ENCODE measurements at regions not wholly inside any gene's neighbourhood (a gene's known extent, or its start where the extent isn't known, plus 50 kb on each side); places are given as distances from the start of the nearest gene placed in this dataset.
A peak's percentile ranks its signal among the peaks of the same experiment; 100 is the strongest.
"Not testable (repeated sequence)": the region's sequence is repeated elsewhere in the genome, so short reads cannot be mapped to it uniquely, and the experiment has no call there.

DNA sequence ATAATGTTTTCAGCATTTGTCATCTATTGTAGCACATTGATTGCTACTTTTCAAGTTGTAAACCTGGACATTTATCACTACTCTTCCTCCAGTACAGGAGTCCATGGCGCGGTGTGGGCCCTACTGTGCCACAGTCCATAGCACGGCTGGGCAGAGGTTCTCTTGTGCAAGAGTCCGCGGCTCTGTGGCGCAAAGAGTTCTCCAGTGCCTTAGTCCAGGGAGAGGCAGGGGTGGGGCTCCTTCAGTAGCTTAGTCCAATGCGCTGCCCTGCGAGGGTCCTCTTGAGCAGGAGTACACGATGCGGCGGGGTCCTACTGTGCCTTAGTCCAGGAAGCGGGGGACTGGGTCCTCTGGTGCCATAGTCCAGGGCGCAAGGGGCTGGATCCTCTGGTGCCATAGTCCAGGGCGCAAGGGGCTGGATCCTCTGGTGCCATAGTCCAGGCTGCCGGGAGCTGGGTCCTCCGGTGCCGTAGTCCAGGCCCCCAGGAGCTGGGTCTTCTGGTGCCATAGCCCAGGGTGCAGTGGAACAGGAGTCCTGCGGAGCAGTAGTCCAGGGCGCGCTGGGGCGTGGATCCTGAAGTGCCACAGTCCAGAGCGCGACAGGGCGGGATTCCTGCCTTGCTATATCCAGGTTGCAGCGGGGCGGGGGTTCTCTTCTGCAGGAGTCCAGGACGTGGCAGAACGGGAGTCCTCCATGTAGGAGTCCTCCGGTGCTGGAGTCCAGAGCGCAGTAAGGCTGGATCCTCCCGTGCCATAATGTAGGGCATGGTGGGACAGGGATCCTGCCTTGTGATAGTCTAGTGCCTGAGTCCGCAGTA lies 129.3 kb downstream of the CCDC74A start:
- TF ChIP-seq JUND (IDR thresholded peaks at IDR 0.05; ENCODE audit: low read depth): no peak
- no peak for DNase-seq (ENCODE audit: low read depth in 1 of 2, low spot score in 1 of 2)
- in situ Hi-C loops (cut with HindIII; ENCODE audit: low pct_unique_long_range_greater_than_20kb, low sequenced_read_pairs): no loop called here

- no peak for DNase-seq (ENCODE audit: low read depth in 1 of 2, low spot score in 1 of 2)
- no peak for TF ChIP-seq JUND (IDR thresholded peaks at IDR 0.05; ENCODE audit: low read depth)
- in situ Hi-C loops (cut with HindIII; ENCODE audit: low pct_unique_long_range_greater_than_20kb, low sequenced_read_pairs): no loop called here
These were observed 130.4 kb downstream of the CCDC74A start for GRCh38 chr2:131657895-131658768.

- no peak for DNase-seq (ENCODE audit: low read depth in 1 of 2, low spot score in 1 of 2)
- in situ Hi-C loops (cut with HindIII; ENCODE audit: low pct_unique_long_range_greater_than_20kb, low sequenced_read_pairs): no loop called here
- no peak for TF ChIP-seq JUND (IDR thresholded peaks at IDR 0.05; ENCODE audit: low read depth)
These were observed 131.1 kb downstream of the CCDC74A start for GRCh38 chr2:131658769-131659131.

GRCh38 chr2:131659168-131659572 lies 131.5 kb downstream of the CCDC74A start:
- in situ Hi-C loops (cut with HindIII; ENCODE audit: low pct_unique_long_range_greater_than_20kb, low sequenced_read_pairs): no loop called here
- TF ChIP-seq JUND (IDR thresholded peaks at IDR 0.05; ENCODE audit: low read depth): no peak
- no peak for DNase-seq (ENCODE audit: low read depth in 1 of 2, low spot score in 1 of 2)

- DNase-seq (ENCODE audit: low read depth in 1 of 2, low spot score in 1 of 2); in situ Hi-C loops (cut with HindIII; ENCODE audit: low pct_unique_long_range_greater_than_20kb, low sequenced_read_pairs): not testable (repeated sequence)
These were observed 133.6 kb downstream of the CCDC74A start for GRCh38 chr2:131661101-131661782.

- DNase-seq (ENCODE audit: low read depth in 1 of 2, low spot score in 1 of 2); in situ Hi-C loops (cut with HindIII; ENCODE audit: low pct_unique_long_range_greater_than_20kb, low sequenced_read_pairs): not testable (repeated sequence)
These were observed 134.3 kb downstream of the CCDC74A start for GRCh38 chr2:131661884-131662535.

- in situ Hi-C loops (cut with HindIII; ENCODE audit: low pct_unique_long_range_greater_than_20kb, low sequenced_read_pairs); DNase-seq (ENCODE audit: low read depth in 1 of 2, low spot score in 1 of 2): not testable (repeated sequence)
These were observed 135.8 kb downstream of the CCDC74A start for GRCh38 chr2:131663501-131663900.

GRCh38 chr2:131665716-131666115 lies 138.0 kb downstream of the CCDC74A start:
- in situ Hi-C loops (cut with HindIII; ENCODE audit: low pct_unique_long_range_greater_than_20kb, low sequenced_read_pairs); DNase-seq (ENCODE audit: low read depth in 1 of 2, low spot score in 1 of 2): not testable (repeated sequence)

GRCh38 chr2:131668794-131669540 lies 141.3 kb downstream of the CCDC74A start:
- DNase-seq (ENCODE audit: low read depth in 1 of 2, low spot score in 1 of 2); in situ Hi-C loops (cut with HindIII; ENCODE audit: low pct_unique_long_range_greater_than_20kb, low sequenced_read_pairs): not testable (repeated sequence)

DNA sequence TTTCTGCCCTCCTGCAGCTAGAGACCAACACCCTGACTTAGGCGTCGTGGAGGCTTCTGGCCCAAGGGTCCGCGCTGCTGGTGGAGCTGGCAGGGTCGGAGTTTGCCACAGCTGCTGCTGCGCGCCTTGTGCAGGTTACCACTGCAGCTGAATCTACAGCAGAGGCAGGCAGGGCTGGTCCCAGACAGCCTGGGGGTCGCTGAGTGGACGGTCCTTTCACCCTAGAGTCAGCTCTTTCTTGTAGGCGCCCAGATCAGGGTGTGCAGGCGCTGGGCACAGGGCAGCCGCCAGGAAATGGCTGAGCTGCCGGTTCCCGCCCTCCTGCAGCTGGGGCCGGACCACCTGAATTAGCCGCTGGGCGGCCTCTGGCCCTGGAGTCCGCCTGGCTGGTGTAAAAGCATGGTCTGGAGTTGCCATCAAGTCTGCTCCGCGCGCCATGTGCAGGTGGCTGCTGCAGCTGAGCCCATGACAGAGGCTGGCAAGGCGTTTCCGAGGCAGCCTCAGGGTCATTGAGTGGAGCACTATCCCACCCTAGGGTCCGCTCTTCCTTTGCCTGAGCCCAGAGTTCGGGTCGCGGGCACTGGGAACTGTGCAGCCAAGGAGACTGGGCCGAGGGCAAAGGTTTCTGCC lies 144.3 kb downstream of the CCDC74A start:
- in situ Hi-C loops (cut with HindIII; ENCODE audit: low pct_unique_long_range_greater_than_20kb, low sequenced_read_pairs); DNase-seq (ENCODE audit: low read depth in 1 of 2, low spot score in 1 of 2): not testable (repeated sequence)

DNA sequence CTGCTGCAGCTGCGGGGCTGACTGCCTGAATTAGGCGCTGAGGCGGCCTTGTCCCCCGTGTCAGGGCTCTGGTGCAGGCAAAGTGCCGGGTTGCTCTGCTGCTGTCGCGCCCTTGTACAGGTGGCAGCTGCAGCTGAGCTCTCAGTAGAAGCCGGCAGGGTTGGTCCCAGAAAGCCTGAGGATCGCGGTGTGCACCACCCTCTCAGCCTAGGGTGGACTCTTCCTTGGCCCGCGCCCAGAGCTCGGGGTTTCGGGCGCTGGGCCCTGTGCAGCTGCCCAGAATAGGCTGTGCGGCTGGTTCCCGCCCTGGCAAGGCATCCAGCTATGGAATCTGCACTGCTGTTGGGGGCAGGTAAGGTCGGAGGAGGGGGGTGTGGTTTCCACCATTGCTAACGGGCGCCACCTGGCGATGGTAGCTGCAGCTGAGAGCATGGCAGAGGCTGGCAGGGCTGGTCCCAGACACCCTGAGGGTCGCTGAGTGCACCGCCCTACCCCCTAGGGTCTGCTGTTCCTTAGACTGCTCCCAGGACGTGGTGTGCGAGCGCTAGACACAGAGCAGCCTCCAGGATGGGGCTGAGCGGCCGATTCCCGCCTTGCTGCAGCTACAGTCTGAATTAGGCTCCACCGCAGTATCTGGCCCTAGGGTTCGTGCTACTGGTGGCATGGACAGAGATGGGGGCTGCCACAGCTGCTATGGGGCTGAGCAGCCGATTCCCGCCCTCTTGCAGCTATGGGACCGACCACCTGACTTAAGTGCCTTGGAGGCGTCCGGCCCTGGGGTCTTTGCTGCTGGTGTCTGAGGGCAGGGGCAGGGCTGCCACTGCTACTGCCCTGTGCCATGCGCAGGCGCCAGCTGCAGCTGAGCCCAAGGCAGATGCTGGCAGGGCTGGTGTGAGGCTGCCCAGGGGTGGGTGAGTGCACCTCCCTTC lies 145.0 kb downstream of the CCDC74A start:
- in situ Hi-C loops (cut with HindIII; ENCODE audit: low pct_unique_long_range_greater_than_20kb, low sequenced_read_pairs): not testable (repeated sequence)
- peak; percentile 57 for DNase-seq (ENCODE audit: low read depth in 1 of 2, low spot score in 1 of 2)

Data from T47D (cell line).